DND-41 (cell line): ENCODE measurements at regions not wholly inside any gene's neighbourhood (a gene's known extent, or its start where the extent isn't known, plus 50 kb on each side); places are given as distances from the start of the nearest gene placed in this dataset.

ENCODE experiments used
- ATAC-seq: fragments of 200-7000 bp; cut with Tn5 transposase; 3 replicates; pipeline ENCODE4 v1.9.1; 2021; ENCODE audit warnings: low read depth; ENCODE audit not compliant: insufficient read depth
- DNase-seq: peaks from one replicate; pipeline ENCODE4 v3.0.0-alpha.2; 2020
- H2AFZ ChIP-seq: 2 replicates; pipeline ENCODE4 v1.6.0; 2012; ENCODE audit warnings: low read depth, low read length
- H3K27ac ChIP-seq: 2 replicates; pipeline ENCODE4 v1.5.1; 2012; ENCODE audit warnings: low read length, inconsistent platforms
- H3K27me3 ChIP-seq: fragments of 200-600 bp; sonication (generic); 2 replicates; pipeline ENCODE4 v1.6.0; 2012; ENCODE audit warnings: low read length, mild to moderate bottlenecking, inconsistent platforms; ENCODE audit not compliant: insufficient read depth, poor library complexity
- H3K36me3 ChIP-seq: 2 replicates; pipeline ENCODE4 v1.5.1; 2012; ENCODE audit warnings: low read length, inconsistent platforms; ENCODE audit not compliant: insufficient read depth
- H3K4me1 ChIP-seq: 2 replicates; pipeline ENCODE4 v1.5.1; 2012; ENCODE audit warnings: mild to moderate bottlenecking, low read length; ENCODE audit not compliant: insufficient read depth
- H3K4me2 ChIP-seq: 2 replicates; pipeline ENCODE4 v1.6.0; 2012; ENCODE audit warnings: mild to moderate bottlenecking, moderate library complexity, low read length, inconsistent platforms; ENCODE audit not compliant: insufficient read depth
- H3K4me3 ChIP-seq, 2 experiments: fragments of 200-600 bp in 1 of 2; shearing (Covaris generic) in 1 of 2; 2 replicates each; pipeline ENCODE4 v1.5.1; 2012 to 2016; ENCODE audit warnings: inconsistent platforms in 2 of 2, low read length in 2 of 2, mild to moderate bottlenecking in 2 of 2, low read depth in 1 of 2, moderate library complexity in 1 of 2
- H3K79me2 ChIP-seq: 2 replicates; pipeline ENCODE4 v1.6.0; 2012; ENCODE audit warnings: low read length, inconsistent platforms; ENCODE audit not compliant: insufficient read depth
- H3K9ac ChIP-seq: 2 replicates; pipeline ENCODE4 v1.6.0; 2012; ENCODE audit warnings: low read depth, mild to moderate bottlenecking, inconsistent platforms, low read length, moderate library complexity
- H3K9me3 ChIP-seq: 2 replicates; pipeline ENCODE4 v1.5.1; 2012; ENCODE audit warnings: low read length, moderate library complexity, mild to moderate bottlenecking, inconsistent platforms; ENCODE audit not compliant: insufficient read depth, severe bottlenecking
- H4K20me1 ChIP-seq: 2 replicates; pipeline ENCODE4 v1.6.0; 2012; ENCODE audit warnings: low read length; ENCODE audit not compliant: insufficient read depth
- EZH2 ChIP-seq: IDR thresholded peaks from 3 replicates; pipeline ENCODE4 v1.6.1; 2012; ENCODE audit warnings: borderline replicate concordance, low read depth, mild to moderate bottlenecking, moderate library complexity, low read length, inconsistent platforms; ENCODE audit not compliant: severe bottlenecking
- TF ChIP-seq, protein P1 (sequence below): IDR thresholded peaks from 2 replicates; pipeline ENCODE4 v1.5.1; 2012; ENCODE audit warnings: borderline replicate concordance, low read length, moderate library complexity, mild to moderate bottlenecking; ENCODE audit not compliant: poor library complexity, severe bottlenecking; ENCODE audit errors: extremely low read depth

DNA sequence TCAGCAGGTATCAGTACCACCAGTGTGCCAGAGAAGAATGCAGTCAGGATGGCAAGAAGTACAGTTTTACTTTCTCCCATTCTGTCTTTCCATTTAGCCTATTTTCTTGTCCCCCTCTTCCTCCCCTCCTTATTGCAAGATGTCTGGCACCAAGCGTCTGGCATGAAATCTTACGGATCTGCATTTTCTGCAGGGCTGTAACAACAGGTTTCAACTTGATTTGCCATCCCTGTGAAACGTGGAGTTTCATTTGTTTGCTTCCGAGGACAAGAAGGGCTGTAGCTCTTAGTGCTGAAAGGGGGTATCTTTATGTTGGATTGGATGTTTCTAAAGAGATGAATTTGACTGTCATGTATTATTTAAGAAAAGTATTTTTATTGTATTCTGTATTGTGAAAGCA lies 1110.6 kb downstream of the BCL11B start:
- TF ChIP-seq, protein P1, sequence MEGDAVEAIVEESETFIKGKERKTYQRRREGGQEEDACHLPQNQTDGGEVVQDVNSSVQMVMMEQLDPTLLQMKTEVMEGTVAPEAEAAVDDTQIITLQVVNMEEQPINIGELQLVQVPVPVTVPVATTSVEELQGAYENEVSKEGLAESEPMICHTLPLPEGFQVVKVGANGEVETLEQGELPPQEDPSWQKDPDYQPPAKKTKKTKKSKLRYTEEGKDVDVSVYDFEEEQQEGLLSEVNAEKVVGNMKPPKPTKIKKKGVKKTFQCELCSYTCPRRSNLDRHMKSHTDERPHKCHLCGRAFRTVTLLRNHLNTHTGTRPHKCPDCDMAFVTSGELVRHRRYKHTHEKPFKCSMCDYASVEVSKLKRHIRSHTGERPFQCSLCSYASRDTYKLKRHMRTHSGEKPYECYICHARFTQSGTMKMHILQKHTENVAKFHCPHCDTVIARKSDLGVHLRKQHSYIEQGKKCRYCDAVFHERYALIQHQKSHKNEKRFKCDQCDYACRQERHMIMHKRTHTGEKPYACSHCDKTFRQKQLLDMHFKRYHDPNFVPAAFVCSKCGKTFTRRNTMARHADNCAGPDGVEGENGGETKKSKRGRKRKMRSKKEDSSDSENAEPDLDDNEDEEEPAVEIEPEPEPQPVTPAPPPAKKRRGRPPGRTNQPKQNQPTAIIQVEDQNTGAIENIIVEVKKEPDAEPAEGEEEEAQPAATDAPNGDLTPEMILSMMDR, result no peak
- TF ChIP-seq EZH2, result no peak
- Histone ChIP-seq H3K36me3 (no peaks in the 10 kb centered on the region), H3K9ac (no peak overlapping the region), H3K4me3 (no peak overlapping the region), H4K20me1 (no peaks in the 10 kb centered on the region), H3K4me1 (peaks cover 69% of the 10 kb centered on the region), H3K27ac (peak overlapping the region; percentile 52), H3K27me3 (no peaks in the 10 kb centered on the region), H3K9me3 (no peaks in the 10 kb centered on the region), H3K4me2 (no peak overlapping the region), H3K79me2 (no peaks in the 10 kb centered on the region), H2AFZ (no peak overlapping the region)
- DNase-seq (no peak), ATAC-seq (no peak)

DNA sequence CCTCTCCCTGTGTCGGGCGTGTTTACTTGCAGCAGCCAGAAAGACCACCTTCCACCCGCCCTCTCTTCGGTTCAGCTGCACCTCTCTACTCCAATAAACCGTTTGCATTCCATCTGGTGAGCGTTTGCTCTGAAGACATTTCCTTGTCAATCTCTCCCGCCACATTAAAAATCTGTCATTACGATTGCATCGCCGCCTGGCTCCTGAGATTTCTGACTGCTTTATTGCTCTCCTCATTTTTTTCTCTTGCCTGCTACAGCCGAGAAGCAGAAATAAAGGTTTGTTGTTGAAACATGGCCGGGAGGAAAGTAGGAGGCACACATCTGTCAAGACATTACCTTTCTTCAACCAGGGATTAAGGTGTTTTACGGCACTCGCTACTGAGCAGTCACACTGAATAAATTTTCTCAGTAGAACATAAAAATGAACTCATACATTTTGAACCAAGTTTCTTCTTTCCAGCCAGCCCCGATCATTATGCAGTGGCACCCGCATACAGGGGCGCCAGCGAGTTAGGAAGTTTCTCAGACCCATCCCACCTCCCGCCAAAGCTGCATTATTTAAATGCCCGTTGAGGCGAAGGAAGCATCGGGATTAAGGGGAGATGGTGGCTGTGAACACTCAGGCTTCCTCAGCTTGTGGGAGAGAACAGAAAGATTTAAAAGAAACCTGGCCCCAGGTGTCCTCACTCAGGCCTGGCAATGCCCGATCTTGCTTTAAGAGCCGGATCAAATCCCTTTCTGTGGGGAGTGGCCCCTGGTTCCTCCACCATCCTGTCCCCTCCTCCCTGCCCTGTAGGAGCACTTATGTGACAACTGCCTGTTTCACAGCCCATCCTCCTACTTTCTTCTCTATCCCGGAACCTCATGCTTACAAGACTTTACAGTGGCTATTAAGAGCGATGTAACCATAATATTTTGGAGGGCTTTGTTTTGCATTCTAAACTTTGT lies 1108.9 kb downstream of the BCL11B start:
- Histone ChIP-seq H3K4me1 (peaks cover 81% of the 10 kb centered on the region), H3K4me2 (peak overlapping the region; percentile 40), H3K27ac (peak overlapping the region; percentile 95), H3K4me3 (peak overlapping the region in 1 of 2 experiments; percentile 3; a peak in 1 of 4 replicates), H3K9me3 (no peaks in the 10 kb centered on the region), H3K9ac (peak overlapping the region; percentile 57), H4K20me1 (no peaks in the 10 kb centered on the region), H3K79me2 (no peaks in the 10 kb centered on the region), H3K27me3 (no peaks in the 10 kb centered on the region), H3K36me3 (no peaks in the 10 kb centered on the region), H2AFZ (peak overlapping the region; percentile 41)
- TF ChIP-seq, protein P1, result peak; percentile 16
- TF ChIP-seq EZH2, result no peak
- ATAC-seq, result peak; percentile 45
- peak; percentile 81 for DNase-seq

DNA sequence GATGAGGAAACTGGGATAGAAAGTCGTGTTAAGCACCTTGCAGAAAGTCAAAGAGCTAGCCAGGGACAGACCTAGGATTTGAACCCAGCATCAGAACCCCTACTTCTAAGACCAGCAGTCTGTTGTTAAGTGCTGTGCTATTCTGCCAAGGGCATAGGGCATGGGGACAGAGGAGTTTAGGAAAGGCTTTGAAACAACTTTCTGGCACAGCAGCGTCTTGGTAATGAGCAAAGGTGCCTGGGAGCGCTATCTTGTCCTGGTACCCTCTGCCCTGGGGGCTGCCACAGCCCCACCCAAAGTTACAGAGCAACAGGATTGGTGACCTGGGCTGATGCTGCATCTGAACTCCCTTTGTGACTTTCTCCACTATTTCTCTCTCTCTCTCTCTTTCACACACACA lies 1108.1 kb downstream of the BCL11B start:
- H3K9me3 ChIP-seq, result no peaks in the 10 kb centered on the region
- no peaks in the 10 kb centered on the region for H3K36me3 ChIP-seq
- H3K27me3 ChIP-seq, result no peaks in the 10 kb centered on the region
- peak overlapping the region; percentile 57 for H3K9ac ChIP-seq
- H2AFZ ChIP-seq, result no peak overlapping the region
- ATAC-seq, result no peak
- no peaks in the 10 kb centered on the region for H4K20me1 ChIP-seq
- no peak overlapping the region; a peak in 1 of 4 replicates for H3K4me3 ChIP-seq
- H3K4me1 ChIP-seq, result peaks cover 89% of the 10 kb centered on the region
- peak overlapping the region; percentile 40 for H3K4me2 ChIP-seq
- DNase-seq, result peak; percentile 48
- H3K27ac ChIP-seq, result peak overlapping the region; percentile 95
- H3K79me2 ChIP-seq, result 0 out of 2 replicates have a peak, but pooled peaks cover 2% of the 10 kb centered on the region
- no peak for TF ChIP-seq EZH2
- TF ChIP-seq, protein P1, result no peak
